ENCODE measurements at regions not wholly inside any gene's neighbourhood (a gene's known extent, or its start where the extent isn't known, plus 50 kb on each side); places are given as distances from the start of the nearest gene placed in this dataset.

DNA sequence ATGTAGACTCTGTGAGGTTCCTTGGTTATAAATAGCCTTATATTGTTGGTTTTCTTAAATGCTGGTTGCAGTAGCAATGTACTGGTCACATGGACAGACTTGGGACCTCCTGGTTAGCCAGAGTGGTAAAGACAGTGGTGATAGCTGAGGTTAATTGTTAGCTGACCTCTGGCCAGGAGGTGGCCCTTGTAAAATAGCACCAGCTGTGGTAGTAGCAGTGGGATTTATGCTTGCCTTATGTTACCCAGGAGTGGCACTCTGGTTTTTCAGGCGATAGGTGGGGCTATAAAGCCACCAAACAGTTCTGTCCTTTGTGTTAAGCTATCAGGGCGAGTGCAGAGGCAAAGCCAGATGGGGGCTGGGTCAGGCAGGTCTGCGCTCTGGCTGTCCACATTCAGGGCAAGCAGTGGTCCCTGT lies 94.8 kb upstream of the SRD5A2 start:
- H3K27ac ChIP-seq (ENCODE audit: low read depth), result no peak overlapping the region
- H4K20me1 ChIP-seq (replicated peaks; ENCODE audit: insufficient read depth), result no peaks in the 10 kb centered on the region
- Mint-ChIP-seq H3K27ac (no peak overlapping the region), H3K27me3 (ENCODE audit: insufficient read depth, low read depth, poor library complexity) (no peaks in the 10 kb centered on the region), H3K9me3 (peaks cover 55% of the 10 kb centered on the region), H3K36me3 (ENCODE audit: low read depth) (no peaks in the 10 kb centered on the region), H3K4me3 (no peak overlapping the region), H3K4me1 (peaks cover 3% of the 10 kb centered on the region; the same call in 1 of the 3 replicates)
- no peak overlapping the region for H3K4me3 ChIP-seq
- H3K4me2 ChIP-seq, result no peak overlapping the region
- no peaks in the 10 kb centered on the region for H3K4me1 ChIP-seq (ENCODE audit: insufficient read depth)
- H3F3A ChIP-seq (replicated peaks; ENCODE audit: low read depth), result no peaks in the 10 kb centered on the region
- H3K9me2 ChIP-seq (ENCODE audit: insufficient read depth), result no peaks in the 10 kb centered on the region
- no peaks in the 10 kb centered on the region for H3K79me2 ChIP-seq (replicated peaks; ENCODE audit: insufficient read depth)
- no peaks in the 10 kb centered on the region for H3K27me3 ChIP-seq (ENCODE audit: insufficient read depth)
- DNase-seq (ENCODE audit: low spot score) (peak; percentile 52), ATAC-seq (peak; percentile 99)
- TF ChIP-seq CTCF (conservative IDR thresholded peaks at IDR 0.05; ENCODE audit: low read depth in 2 of 2), result peak; percentile 38 to 65
- no peak for TF ChIP-seq NANOG (IDR thresholded peaks at IDR 0.05; ENCODE audit: borderline replicate concordance)
- H2AFZ ChIP-seq, result no peak overlapping the region
- no peaks in the 10 kb centered on the region for H3K36me3 ChIP-seq (ENCODE audit: insufficient read depth)

GRCh38 chr2:31674446-31674845 lies 93.7 kb upstream of the SRD5A2 start:
- no peaks in the 10 kb centered on the region for H3K4me1 ChIP-seq (ENCODE audit: insufficient read depth)
- no peak for TF ChIP-seq CREB1 (CRISPR knock-in tag; IDR thresholded peaks at IDR 0.05; ENCODE audit: low read depth)
- TF ChIP-seq NANOG (IDR thresholded peaks at IDR 0.05; ENCODE audit: borderline replicate concordance), result no peak
- no peak for TF ChIP-seq ZNF331 (CRISPR knock-in tag; IDR thresholded peaks at IDR 0.05; ENCODE audit: low read depth)
- TF ChIP-seq ZNF114 (CRISPR knock-in tag; IDR thresholded peaks at IDR 0.05), result no peak
- peak; percentile 4 to 39; a peak in 2 of 4 replicates for TF ChIP-seq CTCF (conservative IDR thresholded peaks at IDR 0.05; ENCODE audit: low read depth in 2 of 2)
- H4K20me1 ChIP-seq (replicated peaks; ENCODE audit: insufficient read depth), result no peaks in the 10 kb centered on the region
- H3K4me3 ChIP-seq, result no peak overlapping the region
- no peak overlapping the region for H3K4me2 ChIP-seq
- no peak overlapping the region for H3K27ac ChIP-seq (ENCODE audit: low read depth)
- no peaks in the 10 kb centered on the region for H3K9me2 ChIP-seq (ENCODE audit: insufficient read depth)
- Mint-ChIP-seq H3K4me1 (peaks cover 3% of the 10 kb centered on the region; the same call in 1 of the 3 replicates), H3K36me3 (ENCODE audit: low read depth) (no peaks in the 10 kb centered on the region), H3K27ac (no peak overlapping the region), H3K27me3 (ENCODE audit: insufficient read depth, low read depth, poor library complexity) (no peaks in the 10 kb centered on the region), H3K4me3 (no peak overlapping the region), H3K9me3 (peaks cover 46% of the 10 kb centered on the region)
- peak; percentile 17 for DNase-seq (ENCODE audit: low spot score)
- no peaks in the 10 kb centered on the region for H3K27me3 ChIP-seq (ENCODE audit: insufficient read depth)
- H3K36me3 ChIP-seq (ENCODE audit: insufficient read depth), result no peaks in the 10 kb centered on the region
- H2AFZ ChIP-seq, result no peak overlapping the region
- no peaks in the 10 kb centered on the region for H3K79me2 ChIP-seq (replicated peaks; ENCODE audit: insufficient read depth)
- peak; percentile 36; the same call in 1 of the 3 replicates for ATAC-seq
- H3F3A ChIP-seq (replicated peaks; ENCODE audit: low read depth), result no peaks in the 10 kb centered on the region

GRCh38 chr2:31666878-31667277 lies 86.1 kb upstream of the SRD5A2 start:
- Histone ChIP-seq H3K27ac (ENCODE audit: low read depth) (no peak overlapping the region), H3K27me3 (ENCODE audit: insufficient read depth) (no peaks in the 10 kb centered on the region), H3K79me2 (replicated peaks; ENCODE audit: insufficient read depth) (no peaks in the 10 kb centered on the region), H3K36me3 (ENCODE audit: insufficient read depth) (no peaks in the 10 kb centered on the region), H3K4me2 (no peak overlapping the region), H3F3A (replicated peaks; ENCODE audit: low read depth) (no peaks in the 10 kb centered on the region), H4K20me1 (replicated peaks; ENCODE audit: insufficient read depth) (no peaks in the 10 kb centered on the region), H2AFZ (no peak overlapping the region), H3K9me2 (ENCODE audit: insufficient read depth) (no peaks in the 10 kb centered on the region), H3K4me1 (ENCODE audit: insufficient read depth) (no peaks in the 10 kb centered on the region), H3K4me3 (no peak overlapping the region)
- Mint-ChIP-seq H3K27ac (no peak overlapping the region), H3K27me3 (ENCODE audit: insufficient read depth, low read depth, poor library complexity) (no peaks in the 10 kb centered on the region), H3K36me3 (ENCODE audit: low read depth) (no peaks in the 10 kb centered on the region), H3K4me3 (no peak overlapping the region), H3K9me3 (peaks cover 22% of the 10 kb centered on the region; the same call in 2 of the 3 replicates), H3K4me1 (no peaks in the 10 kb centered on the region)
- no peak for DNase-seq (ENCODE audit: low spot score)
- ATAC-seq, result no peak
- TF ChIP-seq, protein P1, sequence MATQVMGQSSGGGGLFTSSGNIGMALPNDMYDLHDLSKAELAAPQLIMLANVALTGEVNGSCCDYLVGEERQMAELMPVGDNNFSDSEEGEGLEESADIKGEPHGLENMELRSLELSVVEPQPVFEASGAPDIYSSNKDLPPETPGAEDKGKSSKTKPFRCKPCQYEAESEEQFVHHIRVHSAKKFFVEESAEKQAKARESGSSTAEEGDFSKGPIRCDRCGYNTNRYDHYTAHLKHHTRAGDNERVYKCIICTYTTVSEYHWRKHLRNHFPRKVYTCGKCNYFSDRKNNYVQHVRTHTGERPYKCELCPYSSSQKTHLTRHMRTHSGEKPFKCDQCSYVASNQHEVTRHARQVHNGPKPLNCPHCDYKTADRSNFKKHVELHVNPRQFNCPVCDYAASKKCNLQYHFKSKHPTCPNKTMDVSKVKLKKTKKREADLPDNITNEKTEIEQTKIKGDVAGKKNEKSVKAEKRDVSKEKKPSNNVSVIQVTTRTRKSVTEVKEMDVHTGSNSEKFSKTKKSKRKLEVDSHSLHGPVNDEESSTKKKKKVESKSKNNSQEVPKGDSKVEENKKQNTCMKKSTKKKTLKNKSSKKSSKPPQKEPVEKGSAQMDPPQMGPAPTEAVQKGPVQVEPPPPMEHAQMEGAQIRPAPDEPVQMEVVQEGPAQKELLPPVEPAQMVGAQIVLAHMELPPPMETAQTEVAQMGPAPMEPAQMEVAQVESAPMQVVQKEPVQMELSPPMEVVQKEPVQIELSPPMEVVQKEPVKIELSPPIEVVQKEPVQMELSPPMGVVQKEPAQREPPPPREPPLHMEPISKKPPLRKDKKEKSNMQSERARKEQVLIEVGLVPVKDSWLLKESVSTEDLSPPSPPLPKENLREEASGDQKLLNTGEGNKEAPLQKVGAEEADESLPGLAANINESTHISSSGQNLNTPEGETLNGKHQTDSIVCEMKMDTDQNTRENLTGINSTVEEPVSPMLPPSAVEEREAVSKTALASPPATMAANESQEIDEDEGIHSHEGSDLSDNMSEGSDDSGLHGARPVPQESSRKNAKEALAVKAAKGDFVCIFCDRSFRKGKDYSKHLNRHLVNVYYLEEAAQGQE (IDR thresholded peaks at IDR 0.05; ENCODE audit: unreplicated experiment), result no peak
